ENCODE measurements at regions not wholly inside any gene's neighbourhood (a gene's known extent, or its start where the extent isn't known, plus 50 kb on each side); places are given as distances from the start of the nearest gene placed in this dataset.

- TF ChIP-seq EZH2 (IDR thresholded peaks at IDR 0.05; ENCODE audit: borderline replicate concordance, low read depth, low read length, poor library complexity, severe bottlenecking) (no peak), CTCF (conservative IDR thresholded peaks at IDR 0.05; ENCODE audit: low read depth, low read length) (no peak)
These were observed 72.7 kb downstream of the RCN1 start for GRCh38 chr11:32163557-32163956.
